ENCODE measurements at regions not wholly inside any gene's neighbourhood (a gene's known extent, or its start where the extent isn't known, plus 50 kb on each side); places are given as distances from the start of the nearest gene placed in this dataset.

DNA sequence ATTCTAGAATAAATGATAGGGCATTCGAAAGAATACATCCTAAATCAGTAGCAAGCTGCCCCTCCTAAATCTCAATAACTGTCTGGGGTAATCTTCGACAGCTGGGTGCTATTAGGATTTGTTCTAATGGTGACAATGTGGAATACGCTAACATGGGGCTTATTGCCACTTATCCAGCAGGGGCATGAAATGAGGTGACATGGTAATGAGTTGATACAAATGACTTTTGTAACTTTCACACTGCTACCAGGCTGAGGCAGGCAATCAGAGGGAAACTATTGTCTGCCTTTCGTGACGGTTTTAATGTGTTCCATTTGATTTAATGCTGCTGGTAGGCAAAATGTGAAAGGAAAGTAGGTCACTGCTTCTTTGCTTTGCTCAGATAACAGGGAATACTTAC lies 1047.4 kb upstream of the PABPC4L start:
- no peak for TF ChIP-seq EZH2 (IDR thresholded peaks at IDR 0.05)
- no peak for TF ChIP-seq POLR2AphosphoS5 (IDR thresholded peaks at IDR 0.05; ENCODE audit: borderline replicate concordance, low read depth, low read length)
- TF ChIP-seq FOXP2 (optimal IDR thresholded peaks at IDR 0.05; ENCODE audit: control extremely low read depth, extremely low read length, insufficient read depth), result no peak

All from SK-N-MC (cell line).